HG03175 (cell line): ENCODE measurements at regions not wholly inside any gene's neighbourhood (a gene's known extent, or its start where the extent isn't known, plus 50 kb on each side); places are given as distances from the start of the nearest gene placed in this dataset.

ENCODE experiments used
- ATAC-seq: cut with Tn5 transposase; IDR thresholded peaks from one replicate; pipeline ENCODE4 v1.9.1; 2021; ENCODE audit warnings: mild to moderate bottlenecking, moderate library complexity; ENCODE audit not compliant: unreplicated experiment

- no peak for ATAC-seq
These were observed 287.5 kb upstream of the VRK2 start for GRCh38 chr2:57759131-57759530.

DNA sequence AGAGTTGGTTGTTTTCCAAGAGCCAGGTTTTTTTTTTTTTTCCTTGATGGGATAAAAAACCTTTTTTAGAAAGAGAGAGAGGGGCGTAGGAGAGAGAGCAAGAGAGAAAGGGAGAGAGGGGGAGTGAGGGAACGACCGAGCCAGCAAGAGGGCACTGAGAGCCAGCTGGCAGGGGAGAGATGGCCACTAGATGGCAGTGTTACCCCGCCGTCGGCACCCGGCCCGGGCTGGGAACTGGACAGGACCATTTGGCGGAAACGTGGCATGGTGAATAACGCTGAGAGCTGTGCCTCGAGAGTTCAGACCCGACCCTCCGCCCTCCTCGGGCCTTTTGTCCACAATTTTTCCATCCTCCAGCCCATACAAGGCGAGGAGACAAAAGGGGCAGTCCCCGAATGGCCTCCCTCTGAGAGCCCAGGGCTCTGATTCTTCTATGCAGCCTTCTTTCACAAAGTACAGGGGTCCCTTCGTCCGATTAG is 286.7 kb upstream of the VRK2 start:
- ATAC-seq, result peak; percentile 90

GRCh38 chr2:57760381-57760801 is 286.2 kb upstream of the VRK2 start:
- peak; percentile 74 for ATAC-seq

DNA sequence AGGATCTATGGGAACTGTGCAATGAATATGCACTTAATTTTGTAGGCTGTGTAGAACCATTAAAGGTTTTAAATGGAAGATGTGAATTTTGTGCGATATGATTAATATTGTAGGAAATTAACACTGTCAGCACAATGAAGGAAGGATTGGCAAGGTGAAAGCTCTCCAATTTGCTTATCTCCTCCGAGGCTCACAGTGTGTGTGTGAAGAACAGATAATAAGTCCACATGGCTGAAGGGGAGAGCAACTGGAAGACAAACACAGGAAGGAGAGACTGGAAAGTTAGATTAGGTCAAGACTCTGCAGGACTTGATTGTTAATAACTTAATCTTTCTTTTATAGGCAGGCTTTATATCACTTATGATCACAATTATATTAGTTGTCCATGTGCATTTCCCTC is 269.7 kb upstream of the VRK2 start:
- no peak for ATAC-seq

DNA sequence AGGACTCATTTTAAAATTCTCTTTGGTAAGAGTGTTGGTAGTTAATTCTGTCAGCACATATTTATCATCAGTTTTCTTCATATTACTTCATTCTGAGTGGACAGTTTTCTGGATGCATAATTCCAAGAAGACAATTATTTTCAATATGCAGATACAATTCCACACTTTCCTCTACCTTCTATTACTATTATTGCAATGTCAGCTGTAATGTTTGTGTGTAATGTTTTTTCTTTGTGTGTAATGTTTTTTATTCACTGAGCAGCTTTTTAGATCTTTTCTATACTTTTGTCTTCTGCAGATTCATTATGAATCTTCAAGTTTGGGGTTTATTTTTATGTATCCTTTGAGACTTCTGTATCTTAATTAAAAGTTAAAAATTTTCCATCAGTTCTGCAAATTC is 264.0 kb upstream of the VRK2 start:
- ATAC-seq, result no peak

- ATAC-seq, result no peak
These were observed 253.3 kb upstream of the VRK2 start for GRCh38 chr2:57793310-57793709.

DNA sequence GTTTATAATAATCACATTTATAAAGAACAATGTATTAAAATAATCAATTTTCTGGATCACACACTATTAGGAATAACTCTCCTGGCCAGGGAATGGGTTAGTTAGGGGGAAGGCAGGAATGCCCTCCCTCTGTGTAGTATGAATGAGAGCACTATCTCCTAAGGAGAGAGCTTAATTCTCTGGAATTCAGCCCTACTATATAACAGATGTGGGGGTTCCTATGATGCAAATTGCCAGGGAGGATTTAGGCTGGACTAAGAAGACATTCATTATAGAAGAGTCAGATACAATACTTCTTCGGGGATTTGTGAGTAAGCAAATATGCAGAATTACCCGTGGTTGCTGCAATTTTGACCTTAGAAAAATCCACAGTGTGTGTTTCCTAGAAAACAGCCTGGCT is 250.1 kb upstream of the VRK2 start:
- ATAC-seq, result no peak

GRCh38 chr2:57798346-57798745 is 248.3 kb upstream of the VRK2 start:
- no peak for ATAC-seq

DNA sequence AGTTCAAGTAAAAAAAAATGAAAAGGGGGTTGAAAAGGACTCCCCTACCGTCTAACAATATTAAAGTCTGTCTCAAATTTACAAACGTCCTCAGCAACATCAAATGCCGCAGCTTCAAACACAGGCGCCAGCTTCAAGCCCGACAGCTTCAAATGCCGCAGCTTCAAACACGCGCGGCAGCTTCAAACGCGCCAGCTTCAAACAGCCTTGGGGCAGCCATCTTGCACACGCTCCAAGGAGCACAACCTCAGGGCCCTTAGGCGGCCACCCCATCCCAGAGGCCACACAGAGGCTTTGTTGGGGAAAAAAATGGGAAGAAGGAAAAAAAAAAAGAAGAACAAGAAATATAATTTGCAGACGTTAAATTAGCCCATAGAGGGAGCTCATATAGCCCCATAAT is 244.4 kb upstream of the VRK2 start:
- ATAC-seq, result no peak

DNA sequence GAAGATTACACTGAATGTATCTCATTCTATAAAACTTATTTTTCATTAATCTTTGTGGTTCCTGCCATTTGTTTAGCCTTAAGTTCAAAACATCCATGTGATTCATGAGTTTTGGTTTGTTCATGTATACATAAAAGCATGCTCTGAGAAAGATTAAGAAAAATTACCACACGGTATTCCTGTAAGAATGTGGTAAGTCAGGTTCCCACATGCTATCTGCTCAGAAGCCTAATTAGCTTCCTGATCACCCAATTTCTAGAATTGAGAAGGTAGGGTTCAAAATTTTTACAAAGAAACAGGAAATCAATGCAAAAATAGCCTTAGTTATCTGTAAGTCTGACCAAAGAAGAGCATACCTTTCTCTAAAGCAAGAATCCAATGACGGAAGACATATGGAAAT is 241.6 kb upstream of the VRK2 start:
- ATAC-seq, result no peak

- no peak for ATAC-seq
These were observed 240.1 kb upstream of the VRK2 start for GRCh38 chr2:57806449-57806968.

DNA sequence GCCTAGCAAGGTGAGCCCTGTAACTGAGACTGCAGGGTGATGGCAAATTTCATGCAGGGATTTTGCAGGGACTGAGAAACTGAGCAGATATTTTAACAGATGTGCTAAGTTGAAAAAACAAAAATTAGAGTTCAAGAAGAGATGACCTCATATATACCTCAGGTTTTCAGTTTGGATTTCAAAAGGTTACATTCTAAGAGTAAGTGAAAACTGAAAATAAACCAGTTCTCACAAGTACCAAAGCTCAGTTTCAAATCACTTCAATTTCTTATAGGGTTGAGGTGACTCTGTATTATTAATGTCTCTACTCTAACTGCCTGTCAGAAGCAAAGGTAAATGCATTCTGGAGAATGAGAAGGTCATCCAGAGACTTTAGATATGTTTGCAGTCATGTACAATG is 237.4 kb upstream of the VRK2 start:
- peak; percentile 92 for ATAC-seq

GRCh38 chr2:57821088-57821487 is 225.5 kb upstream of the VRK2 start:
- no peak for ATAC-seq

DNA sequence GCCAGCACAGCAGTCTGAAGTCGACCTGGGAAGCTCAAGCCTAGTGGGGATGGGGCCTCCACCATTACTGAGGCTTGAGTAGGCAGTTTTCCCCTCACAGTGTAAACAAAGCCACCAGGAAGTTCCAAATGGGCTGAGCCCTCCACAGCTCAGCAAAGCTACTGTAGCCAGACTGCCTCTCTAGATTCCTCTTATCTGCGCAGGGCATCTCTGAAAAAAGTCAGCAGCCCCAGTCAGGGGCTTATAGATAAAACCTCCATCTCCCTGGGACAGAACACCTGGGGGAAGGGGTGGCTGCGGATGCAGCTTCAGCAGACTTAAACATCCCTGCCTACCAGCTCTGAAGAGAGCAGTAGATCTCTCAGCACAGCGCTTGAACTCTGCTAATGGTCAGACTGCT is 218.4 kb upstream of the VRK2 start:
- ATAC-seq, result no peak

DNA sequence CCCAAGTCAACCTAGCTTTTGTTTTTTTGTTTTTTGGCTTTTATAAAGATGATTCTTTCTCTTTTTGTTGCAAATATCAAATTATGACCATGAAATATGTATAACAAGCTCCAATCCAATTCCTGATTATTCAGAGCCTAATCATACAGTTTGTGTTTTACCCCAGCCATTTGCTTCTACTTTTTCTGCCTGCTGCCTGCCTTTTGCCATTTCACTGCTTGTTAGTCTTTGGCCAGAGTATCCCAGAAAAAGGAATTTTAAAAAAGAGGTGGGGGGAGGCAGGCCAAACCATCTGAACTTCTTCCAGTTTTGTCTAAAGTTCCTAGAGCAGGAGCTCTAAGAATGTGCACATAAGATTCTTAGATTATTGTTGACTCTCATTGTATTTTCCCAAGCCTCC is 211.9 kb upstream of the VRK2 start:
- ATAC-seq, result no peak

GRCh38 chr2:57842531-57842930 is 204.1 kb upstream of the VRK2 start:
- ATAC-seq, result no peak

DNA sequence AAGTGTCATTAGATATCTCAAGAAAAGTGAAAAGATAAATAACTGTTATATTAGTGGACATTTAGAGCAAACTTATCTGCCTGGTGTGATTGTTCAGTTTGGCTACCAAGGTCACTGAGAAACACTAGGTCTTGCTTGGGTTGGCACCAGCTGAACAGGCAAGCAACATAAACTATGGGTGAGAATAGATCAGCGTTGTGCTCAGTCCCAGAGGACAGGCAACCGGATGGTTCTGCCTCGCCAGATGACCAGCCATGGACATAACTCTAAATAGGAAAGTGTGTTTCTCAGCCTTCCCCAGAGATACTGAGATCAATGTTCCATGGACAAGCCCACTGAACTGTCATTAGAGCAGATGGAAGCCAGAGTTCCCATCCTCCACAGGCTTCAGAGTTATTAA is 203.4 kb upstream of the VRK2 start:
- ATAC-seq, result no peak

DNA sequence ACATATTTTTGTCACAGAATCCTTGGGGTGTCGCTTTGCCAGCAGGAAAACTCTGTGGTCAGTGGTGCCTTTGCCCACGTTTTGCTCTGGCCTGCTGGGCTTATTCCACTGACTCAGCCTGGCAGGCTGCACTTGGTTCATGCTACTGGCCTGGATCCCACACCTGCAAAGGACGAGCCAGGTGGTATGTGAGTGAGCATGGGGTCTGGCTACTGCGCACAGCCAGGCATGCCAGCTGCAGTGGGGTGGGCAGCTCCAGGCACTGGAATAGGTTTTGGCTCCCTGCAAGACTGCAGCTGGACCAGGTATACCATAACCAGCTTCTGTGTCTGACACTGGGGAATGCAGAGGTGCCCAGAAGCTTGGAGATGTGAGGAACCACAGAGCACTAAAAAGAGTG is 197.9 kb upstream of the VRK2 start:
- no peak for ATAC-seq

DNA sequence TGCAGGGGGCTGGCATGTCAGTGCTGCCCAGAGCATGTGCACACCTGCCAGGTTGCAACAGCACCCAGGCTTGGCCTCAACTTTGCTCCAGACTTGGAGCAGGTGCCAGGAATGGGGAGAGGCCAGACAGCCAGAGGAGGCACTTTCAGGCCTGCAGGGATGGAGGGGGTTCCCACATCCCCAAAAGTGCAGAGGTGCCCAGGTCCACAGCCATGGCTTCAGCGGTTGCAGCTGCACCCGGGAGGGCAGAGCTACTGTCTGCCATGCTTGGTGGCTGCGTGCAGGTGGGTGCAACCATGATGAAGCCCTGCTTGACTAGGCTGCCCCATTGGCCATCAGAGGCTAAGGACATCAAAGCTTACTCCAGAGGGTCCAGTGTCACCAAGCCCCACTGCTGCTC is 196.8 kb upstream of the VRK2 start:
- no peak for ATAC-seq

GRCh38 chr2:57850415-57851130 is 196.0 kb upstream of the VRK2 start:
- ATAC-seq, result no peak

DNA sequence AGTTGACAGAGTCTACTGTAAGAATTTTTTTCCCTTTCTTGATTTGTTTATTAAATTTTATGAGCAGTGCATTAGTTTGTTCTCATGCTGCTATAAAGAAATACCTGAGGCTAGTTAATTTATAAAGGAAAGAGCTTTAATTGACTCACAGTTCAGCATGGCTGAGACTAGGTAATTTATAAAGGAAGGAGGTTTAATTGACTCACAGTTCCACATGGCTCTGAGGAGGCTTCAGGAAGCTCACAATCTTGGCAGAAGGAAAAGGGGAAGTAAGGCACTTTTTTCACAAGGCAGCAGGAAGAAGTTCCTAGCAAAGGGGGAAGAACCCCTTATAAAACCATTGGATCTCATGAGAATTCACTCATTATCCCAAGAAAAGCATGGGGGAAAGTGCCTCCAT is 191.4 kb upstream of the VRK2 start:
- ATAC-seq, result no peak

DNA sequence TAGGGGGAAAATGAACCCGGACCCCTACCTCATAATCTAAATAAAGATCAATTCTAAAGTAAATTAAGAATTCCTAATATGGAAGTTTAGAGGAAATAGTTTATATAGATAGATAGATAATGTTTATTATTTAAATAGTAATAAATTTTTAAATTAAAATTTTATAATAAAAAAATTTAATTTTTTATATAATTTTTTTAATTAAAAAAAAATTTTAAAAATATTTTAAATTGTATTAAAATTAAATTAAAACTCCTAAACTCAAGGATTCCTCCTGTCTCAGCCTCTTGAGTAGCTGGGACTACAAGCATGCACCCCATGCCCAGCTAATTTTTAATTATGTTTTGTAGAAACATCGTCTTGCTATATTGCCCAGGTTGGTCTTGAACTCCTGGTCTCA is 186.9 kb upstream of the VRK2 start:
- ATAC-seq, result no peak

DNA sequence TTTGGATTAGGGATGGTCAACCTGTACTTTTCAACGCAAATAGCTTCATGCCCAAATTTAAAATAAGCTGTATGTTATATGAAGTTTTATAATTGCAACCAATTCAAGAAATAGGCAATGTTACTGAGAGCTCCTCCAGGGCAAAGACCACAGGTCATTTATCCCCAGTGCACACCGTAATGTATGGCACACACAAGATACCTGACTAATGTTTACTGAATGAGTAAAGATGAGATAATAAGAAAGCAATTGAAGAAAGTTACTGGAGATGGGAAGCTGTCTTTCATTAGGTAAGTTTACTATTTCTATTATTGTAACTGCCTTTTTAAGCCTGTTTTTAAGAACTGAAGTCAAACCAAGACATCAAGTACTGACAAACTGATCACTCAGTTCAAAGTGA is 184.5 kb upstream of the VRK2 start:
- ATAC-seq, result no peak
